DMS79 (cell line): ENCODE measurements at regions not wholly inside any gene's neighbourhood (a gene's known extent, or its start where the extent isn't known, plus 50 kb on each side); places are given as distances from the start of the nearest gene placed in this dataset.

Experiments used
- DNase-seq: peaks from one replicate; lab custom pipeline; 2025; lab: John Stamatoyannopoulos, UW

DNA sequence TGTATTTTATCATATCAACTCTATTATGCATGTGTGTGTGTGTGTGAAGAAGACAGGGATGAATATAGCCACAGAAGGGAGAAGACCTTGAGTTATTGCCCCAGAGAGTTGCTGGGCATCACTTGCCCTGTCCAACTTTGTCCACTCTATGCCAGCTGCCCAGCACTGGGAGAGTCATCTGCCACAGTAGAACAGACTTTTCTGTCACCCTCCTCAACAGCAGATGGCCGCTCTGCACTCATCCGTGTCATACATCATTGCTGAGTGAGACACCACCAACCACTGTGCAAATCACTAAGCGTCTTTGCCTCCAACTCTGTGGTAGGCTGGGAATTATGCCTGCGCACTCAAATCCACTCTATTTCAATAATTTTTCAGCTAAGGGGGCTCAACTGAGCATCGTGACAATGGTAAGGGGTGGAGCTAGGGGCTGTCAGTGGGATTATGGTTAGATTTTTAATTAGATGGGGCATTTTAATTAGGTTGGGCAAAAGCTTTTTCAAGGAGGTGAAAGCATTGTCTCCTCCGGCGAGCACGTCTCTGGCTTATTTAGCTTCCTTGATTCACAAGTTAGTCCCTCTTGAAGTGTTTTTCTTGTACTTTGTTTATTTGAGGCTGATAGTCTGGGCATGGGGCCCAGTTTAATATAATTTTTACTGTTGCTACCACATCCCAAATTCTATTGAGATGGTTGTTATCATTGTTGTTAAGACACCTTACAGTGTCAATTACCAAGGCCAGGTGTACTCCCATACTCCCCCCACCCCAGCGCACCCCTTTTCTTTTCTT, 100.1 kb upstream of the KLF3 start:
- peak; percentile 42 for DNase-seq

DNA sequence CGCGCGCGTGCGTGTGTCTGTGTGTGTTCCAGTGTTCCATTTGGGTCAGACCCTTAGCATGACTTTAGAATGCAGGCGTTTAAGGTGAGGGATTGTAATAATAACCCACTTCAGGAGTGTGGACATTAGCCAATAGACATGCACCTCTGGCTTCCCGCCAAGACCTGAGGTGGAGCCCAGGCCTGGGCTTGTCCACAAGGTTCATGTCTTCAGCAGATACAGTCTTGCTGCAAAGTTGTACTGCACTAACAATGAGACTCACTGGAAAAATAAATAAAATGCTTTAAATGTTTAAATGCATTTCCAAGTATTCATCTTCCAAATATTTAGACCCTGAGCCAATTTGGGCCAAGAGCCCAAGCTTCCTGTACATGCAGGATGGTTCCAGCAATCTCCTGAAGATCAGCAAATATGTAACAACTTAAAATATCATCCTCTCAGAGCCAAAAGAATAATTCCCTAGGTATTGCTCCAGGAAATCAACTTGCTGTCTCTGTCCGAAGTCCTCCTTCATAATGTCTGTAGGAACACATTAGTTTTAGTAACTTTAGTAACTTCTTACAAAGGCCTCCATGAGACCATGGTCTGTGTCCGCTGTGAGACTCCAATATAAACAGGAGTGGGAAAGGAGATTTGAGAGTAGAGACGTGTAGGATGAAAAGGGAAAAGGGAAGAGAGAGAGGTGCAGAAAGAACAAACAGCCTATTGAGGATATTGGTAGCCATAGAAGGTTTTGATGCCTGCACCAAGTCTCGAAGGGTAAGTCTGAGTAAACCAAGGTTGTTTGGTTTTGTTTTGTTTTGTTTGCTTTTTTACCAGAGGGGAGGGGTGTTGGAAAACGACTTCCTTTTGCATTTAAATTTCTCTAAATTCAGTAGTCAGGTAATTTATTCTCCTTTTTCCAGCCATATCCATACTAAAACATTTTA, 98.5 kb upstream of the KLF3 start:
- DNase-seq, result peak; percentile 47

DNA sequence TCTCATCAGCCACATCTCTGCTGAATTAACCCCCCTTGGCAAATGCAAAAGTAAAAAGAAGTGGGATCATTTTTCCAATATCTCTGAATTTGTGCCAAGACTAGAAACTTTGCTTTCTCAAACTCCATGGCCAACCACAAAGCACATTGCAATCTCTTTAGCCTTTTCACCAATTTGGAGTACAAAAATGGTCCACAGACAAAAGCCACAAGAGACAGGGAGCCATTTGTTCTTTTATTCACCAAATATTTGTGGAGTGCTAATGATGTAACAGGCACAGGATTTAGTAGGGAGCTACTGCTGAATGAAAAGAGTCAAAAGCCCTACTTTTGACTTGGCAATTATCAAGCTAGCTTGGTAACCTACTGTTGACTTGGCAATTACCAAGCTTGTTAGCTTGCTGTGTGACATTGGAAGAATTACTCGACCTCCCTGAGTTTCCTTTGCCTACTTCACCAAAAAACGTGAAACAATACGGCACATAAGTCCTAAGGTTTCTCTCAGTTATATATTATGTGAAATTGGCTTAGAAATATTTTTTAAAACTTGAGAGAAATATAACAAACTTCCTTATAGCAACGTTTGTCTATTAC, 97.1 kb upstream of the KLF3 start:
- no peak for DNase-seq

DNA sequence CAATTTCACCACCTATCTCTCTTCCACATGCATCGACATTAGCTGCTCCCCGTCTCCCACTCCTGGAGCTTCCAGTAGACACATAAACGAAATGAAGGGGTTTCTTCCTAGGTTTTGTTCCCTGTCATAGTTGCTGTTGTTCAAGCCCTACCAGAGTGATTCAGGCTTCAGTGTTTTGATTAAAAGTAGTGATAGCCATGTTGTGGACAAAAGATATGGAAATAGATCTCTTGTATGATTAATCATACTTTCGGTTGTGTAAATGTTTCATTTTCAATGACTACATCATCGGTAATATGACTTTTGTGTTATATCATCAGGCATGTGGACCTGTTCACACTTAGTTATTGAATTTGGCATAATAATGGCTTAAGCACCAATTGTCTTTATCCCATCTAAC, 96.5 kb upstream of the KLF3 start:
- no peak for DNase-seq

- DNase-seq, result no peak
Observed at GRCh38 chr4:38568768-38569167, 95.2 kb upstream of the KLF3 start.

- DNase-seq, result no peak
Observed at GRCh38 chr4:38570647-38571276, 93.2 kb upstream of the KLF3 start.

- no peak for DNase-seq
Observed at GRCh38 chr4:38572793-38573192, 91.2 kb upstream of the KLF3 start.

GRCh38 chr4:38574559-38575333, 89.3 kb upstream of the KLF3 start:
- no peak for DNase-seq

DNA sequence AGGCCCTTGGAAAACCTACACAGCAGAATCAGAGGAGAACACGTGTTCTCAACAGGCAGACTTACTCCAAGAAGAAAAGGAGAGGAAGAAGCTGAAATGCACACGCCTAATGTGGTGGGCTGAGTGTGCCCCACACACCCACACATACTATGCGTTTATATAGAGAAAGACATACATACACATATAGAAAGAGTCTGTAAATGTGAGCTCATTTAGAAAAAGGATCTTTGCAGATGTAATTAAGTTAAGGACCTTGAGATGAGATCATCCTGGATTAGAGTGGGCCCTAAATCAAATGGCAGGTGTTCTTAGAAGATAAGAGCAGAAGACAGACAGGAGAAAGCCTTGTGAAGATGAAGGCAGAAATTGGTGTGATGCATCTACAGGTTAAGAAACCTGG, 87.2 kb upstream of the KLF3 start:
- DNase-seq, result no peak

DNA sequence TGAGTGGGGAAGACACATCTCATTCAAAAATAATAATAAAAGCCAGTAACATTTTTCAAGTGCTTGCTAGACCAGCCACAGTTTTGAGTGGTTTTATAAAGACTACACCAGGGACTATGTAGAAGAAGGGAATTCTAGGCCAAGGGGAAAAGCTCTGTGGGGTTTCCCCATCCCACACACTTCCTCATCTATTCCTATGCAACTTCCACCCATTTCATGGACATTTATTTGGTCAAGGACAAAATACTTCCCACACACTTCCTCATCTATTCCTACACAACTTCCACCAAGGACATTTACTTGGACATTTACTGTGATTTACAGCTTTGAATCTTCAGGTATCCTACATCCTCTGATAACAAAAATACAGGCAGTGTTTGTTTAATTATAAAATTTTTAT, 86.5 kb upstream of the KLF3 start:
- no peak for DNase-seq

- DNase-seq, result no peak
Observed at GRCh38 chr4:38581426-38582106, 82.4 kb upstream of the KLF3 start.

GRCh38 chr4:38582445-38582844, 81.6 kb upstream of the KLF3 start:
- DNase-seq, result no peak

DNA sequence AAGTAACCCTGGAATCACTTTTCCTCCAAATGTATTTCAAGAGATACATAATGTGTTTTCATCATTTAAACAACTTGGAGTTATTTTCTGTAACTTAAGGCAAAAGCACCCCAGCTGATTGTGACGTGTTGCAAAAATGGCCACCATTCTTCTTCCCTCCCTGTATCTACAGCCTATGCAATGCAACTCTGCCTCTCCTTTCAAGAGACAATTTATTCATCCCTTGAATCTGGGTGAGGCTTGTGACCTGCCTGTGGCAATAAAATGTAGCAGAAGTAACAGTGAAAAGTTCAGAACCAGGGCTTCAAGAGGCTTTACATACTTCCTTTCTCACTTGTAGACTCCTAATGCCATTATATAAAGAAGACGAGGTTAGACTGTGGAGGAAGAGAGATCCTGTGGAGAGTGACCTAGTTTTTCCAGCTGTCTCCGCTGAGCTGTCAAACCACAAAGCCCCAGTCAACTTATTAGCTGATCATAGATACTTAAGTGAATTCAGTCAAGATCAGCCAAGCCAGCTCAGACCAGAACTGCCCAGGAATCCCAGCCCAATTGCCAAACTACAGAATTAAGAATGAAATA, 81.0 kb upstream of the KLF3 start:
- no peak for DNase-seq

DNA sequence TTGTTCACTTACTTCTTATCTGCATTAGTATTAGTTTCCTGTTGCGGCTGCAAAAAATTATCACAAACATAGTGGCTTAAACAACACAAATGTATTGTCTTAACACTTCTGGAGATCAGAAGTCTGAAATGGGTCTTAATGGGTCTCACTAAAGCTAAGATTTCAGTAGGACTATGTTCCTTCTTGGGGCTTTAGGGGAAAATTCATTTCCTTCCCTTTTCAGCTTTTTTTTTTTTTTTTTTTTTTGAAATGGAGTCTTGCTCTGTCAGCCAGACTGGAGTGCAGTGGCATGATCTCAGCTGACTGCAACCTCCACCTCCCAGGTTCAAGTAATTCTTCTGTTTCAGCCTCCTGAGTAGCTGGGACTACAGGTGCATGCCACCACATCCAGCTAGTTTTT, 78.1 kb upstream of the KLF3 start:
- DNase-seq, result no peak

DNA sequence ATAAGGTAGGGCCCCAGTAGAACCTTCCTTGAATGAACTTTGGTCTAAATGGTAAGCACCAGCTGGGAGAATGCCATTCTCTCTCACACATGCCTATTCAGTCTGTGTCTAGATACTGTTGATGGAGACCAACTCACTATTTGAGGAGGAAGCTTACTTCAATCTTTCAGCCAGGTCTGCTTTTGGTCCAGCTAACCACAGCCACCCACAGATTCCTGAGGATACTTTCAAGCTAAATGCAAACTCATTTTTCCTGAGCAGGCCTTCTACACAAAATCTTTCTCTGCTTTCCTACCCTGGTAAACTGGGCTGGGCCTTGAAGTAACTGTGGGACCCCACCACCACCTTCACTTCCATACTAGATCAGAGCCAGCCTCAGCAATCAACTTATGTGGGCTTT, 76.9 kb upstream of the KLF3 start:
- DNase-seq, result no peak

DNA sequence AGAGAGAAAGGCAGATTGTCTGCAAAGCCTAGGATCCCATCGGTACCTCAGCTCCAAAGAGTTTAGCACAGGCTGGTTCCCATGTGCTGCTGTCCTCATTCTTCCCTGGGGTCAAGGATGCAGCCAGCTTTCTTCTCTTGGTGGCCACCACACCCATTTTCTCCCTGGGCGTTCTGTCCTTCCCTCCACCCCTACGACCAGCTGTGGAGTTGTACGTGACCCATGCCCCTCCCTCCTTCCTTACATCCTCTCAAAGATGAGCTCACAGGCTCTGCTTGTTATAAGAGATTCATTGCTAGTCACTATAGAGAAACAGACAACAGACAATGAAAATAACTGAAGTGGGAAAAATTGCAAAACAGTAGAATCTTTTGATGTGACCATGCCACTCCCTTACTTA, 74.0 kb upstream of the KLF3 start:
- DNase-seq, result no peak

DNA sequence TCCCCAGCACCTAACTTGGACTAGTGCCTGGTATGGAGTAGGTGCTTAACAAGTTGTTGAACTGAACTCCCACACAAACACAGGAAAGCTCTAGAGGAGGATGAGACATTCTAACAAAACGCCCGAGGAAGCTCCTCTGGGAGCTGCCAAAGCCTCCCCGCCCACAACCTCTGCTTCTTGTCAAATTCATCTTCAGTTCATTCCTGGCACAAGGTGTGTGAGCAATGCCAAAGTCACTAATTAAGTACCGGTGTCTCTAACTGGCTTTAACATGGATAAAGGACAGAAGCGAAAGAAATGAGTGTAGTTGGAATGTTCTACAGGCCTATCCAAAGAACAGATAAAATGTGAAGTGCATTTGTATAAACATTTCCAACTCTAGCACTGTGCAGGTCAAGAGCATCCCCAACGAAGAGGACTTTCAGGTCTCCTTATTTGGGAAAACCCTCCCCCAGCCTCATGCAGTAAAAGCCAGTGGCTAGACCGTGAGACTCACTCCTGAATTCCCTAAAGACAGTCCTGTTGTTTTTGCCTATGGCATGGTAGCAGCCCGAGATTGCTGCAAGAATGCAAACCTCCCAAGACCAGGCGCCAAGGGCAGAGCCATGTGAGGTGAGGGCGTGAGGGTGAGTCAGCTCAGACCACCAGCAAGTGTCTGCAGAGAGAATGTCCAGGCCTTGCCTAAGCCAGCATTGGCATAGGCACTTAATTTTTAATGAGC, 72.2 kb upstream of the KLF3 start:
- DNase-seq, result no peak

- no peak for DNase-seq
Observed at GRCh38 chr4:38598489-38598888, 65.5 kb upstream of the KLF3 start.

- DNase-seq, result no peak
Observed at GRCh38 chr4:38600575-38600974, 63.4 kb upstream of the KLF3 start.
